GM13977 (cell line): ENCODE measurements at regions not wholly inside any gene's neighbourhood (a gene's known extent, or its start where the extent isn't known, plus 50 kb on each side); places are given as distances from the start of the nearest gene placed in this dataset.

ENCODE experiments used
- DNase-seq: peaks from one replicate; pipeline ENCODE4 v3.0.0; 2012; ENCODE audit warnings: low spot score
- CTCF ChIP-seq: IDR thresholded peaks from 2 replicates; pipeline ENCODE4 v1.5.1; 2012; ENCODE audit warnings: mild to moderate bottlenecking, control low read depth; ENCODE audit not compliant: insufficient read depth; ENCODE audit errors: extremely low read depth, missing control alignments
- in situ Hi-C: fragments of 300-500 bp; cut with MboI; formaldehyde crosslinking; loops from one replicate; pipeline ENCODE4 v1.12.0; 2022; ENCODE audit warnings: low sequenced_read_pairs, low pct_unique_long_range_greater_than_20kb, mixed read lengths, inconsistent platforms; ENCODE audit not compliant: unreplicated experiment

GRCh38 chr15:97672586-97672985 lies 287.9 kb upstream of the ARRDC4 start:
- no peak for DNase-seq
- in situ Hi-C loops, result no loop called here
- TF ChIP-seq CTCF, result no peak

- no peak for TF ChIP-seq CTCF
- DNase-seq, result no peak
- in situ Hi-C loops, result no loop called here
These were observed 281.8 kb upstream of the ARRDC4 start for GRCh38 chr15:97678656-97679055.

GRCh38 chr15:97679106-97679688 lies 281.3 kb upstream of the ARRDC4 start:
- in situ Hi-C loops, result no loop called here
- TF ChIP-seq CTCF, result no peak
- DNase-seq, result no peak

GRCh38 chr15:97680606-97681220 lies 279.8 kb upstream of the ARRDC4 start:
- in situ Hi-C loops, result no loop called here
- no peak for TF ChIP-seq CTCF
- no peak for DNase-seq

- in situ Hi-C loops, result no loop called here
These were observed 276.7 kb upstream of the ARRDC4 start for GRCh38 chr15:97683831-97684230.

GRCh38 chr15:97684249-97684648 lies 276.3 kb upstream of the ARRDC4 start:
- in situ Hi-C loops, result no loop called here
- TF ChIP-seq CTCF, result no peak

More at GRCh38 chr15:97683831-97684230, 276.7 kb upstream of the ARRDC4 start:
- DNase-seq, result no peak
- TF ChIP-seq CTCF, result no peak

More at GRCh38 chr15:97684249-97684648, 276.3 kb upstream of the ARRDC4 start:
- DNase-seq, result no peak
